ENCODE measurements at regions not wholly inside any gene's neighbourhood (a gene's known extent, or its start where the extent isn't known, plus 50 kb on each side); places are given as distances from the start of the nearest gene placed in this dataset.

- in situ Hi-C loops (cut with MboI; ENCODE audit: low sequenced_read_pairs in 4 of 4) (no loop called here), intact Hi-C loops (cut with DNase I; ENCODE audit: low total_unique reads) (no loop called here)
- no peaks in the 10 kb centered on the region for H3K4me1 ChIP-seq
- H3K27ac ChIP-seq = no peak overlapping the region
- H3K27me3 ChIP-seq = no peaks in the 10 kb centered on the region
- H3K36me3 ChIP-seq = no peaks in the 10 kb centered on the region
- DNase-seq (no peak), ATAC-seq (no peak)
- no peak overlapping the region for H3K4me3 ChIP-seq
- H3K9me3 ChIP-seq = no peaks in the 10 kb centered on the region
- TF ChIP-seq POLR2A (IDR thresholded peaks at IDR 0.05) (no peak), CTCF (IDR thresholded peaks at IDR 0.05 in 4 of 5, conservative IDR thresholded peaks at IDR 0.05 in 1 of 5) (no peak)
Measured at GRCh38 chr10:121112579-121113384, 261.6 kb downstream of the WDR11 start.

GRCh38 chr10:121113385-121113696 lies 262.2 kb downstream of the WDR11 start:
- in situ Hi-C loops (cut with MboI; ENCODE audit: low sequenced_read_pairs in 4 of 4) = no loop called here
- TF ChIP-seq POLR2A (IDR thresholded peaks at IDR 0.05) = no peak
- no peak for TF ChIP-seq CTCF (IDR thresholded peaks at IDR 0.05 in 4 of 5, conservative IDR thresholded peaks at IDR 0.05 in 1 of 5)
- Histone ChIP-seq H3K27ac (no peak overlapping the region), H3K4me1 (no peaks in the 10 kb centered on the region), H3K4me3 (no peak overlapping the region), H3K9me3 (no peaks in the 10 kb centered on the region), H3K36me3 (no peaks in the 10 kb centered on the region), H3K27me3 (no peaks in the 10 kb centered on the region)
- intact Hi-C loops (cut with DNase I; ENCODE audit: low total_unique reads) = no loop called here
- ATAC-seq = no peak
- no peak for DNase-seq

- H3K9me3 ChIP-seq = no peaks in the 10 kb centered on the region
- DNase-seq = no peak
- H3K27ac ChIP-seq = no peak overlapping the region
- no peaks in the 10 kb centered on the region for H3K36me3 ChIP-seq
- no peaks in the 10 kb centered on the region for H3K27me3 ChIP-seq
- intact Hi-C loops (cut with DNase I; ENCODE audit: low total_unique reads) = no loop called here
- no peak for ATAC-seq
- H3K4me3 ChIP-seq = no peak overlapping the region
- no peaks in the 10 kb centered on the region for H3K4me1 ChIP-seq
- in situ Hi-C loops (cut with MboI; ENCODE audit: low sequenced_read_pairs in 4 of 4) = no loop called here
- TF ChIP-seq POLR2A (IDR thresholded peaks at IDR 0.05) = no peak
- no peak for TF ChIP-seq CTCF (IDR thresholded peaks at IDR 0.05 in 4 of 5, conservative IDR thresholded peaks at IDR 0.05 in 1 of 5)
Measured at GRCh38 chr10:121113911-121114310, 262.7 kb downstream of the WDR11 start.

- in situ Hi-C loops (cut with MboI; ENCODE audit: low sequenced_read_pairs in 4 of 4) = no loop called here
- no peaks in the 10 kb centered on the region for H3K9me3 ChIP-seq
- no peak for ATAC-seq
Measured at GRCh38 chr10:121115154-121115553, 264.0 kb downstream of the WDR11 start.

More at GRCh38 chr10:121115154-121115553, 264.0 kb downstream of the WDR11 start:
- TF ChIP-seq POLR2A (IDR thresholded peaks at IDR 0.05) = no peak
- TF ChIP-seq CTCF (IDR thresholded peaks at IDR 0.05 in 4 of 5, conservative IDR thresholded peaks at IDR 0.05 in 1 of 5) = no peak
- no peak for DNase-seq
- Histone ChIP-seq H3K36me3 (no peaks in the 10 kb centered on the region), H3K27ac (no peak overlapping the region), H3K4me1 (no peaks in the 10 kb centered on the region), H3K4me3 (no peak overlapping the region), H3K27me3 (no peaks in the 10 kb centered on the region)
- intact Hi-C loops (cut with DNase I; ENCODE audit: low total_unique reads) = no loop called here

All from gastrocnemius medialis (tissue), 4 donors.